Uterus (tissue), 2 donors: ENCODE measurements at regions not wholly inside any gene's neighbourhood (a gene's known extent, or its start where the extent isn't known, plus 50 kb on each side); places are given as distances from the start of the nearest gene placed in this dataset.

Experiments
- CTCF ChIP-seq, 4 experiments: fragments of 200-600 bp in 2 of 4; fragments of 450-650 bp in 2 of 4; sonication (generic) in 2 of 4; IDR thresholded peaks; one replicate each; pipeline ENCODE4 v1.5.1; 2016 to 2019; ENCODE audit warnings: antibody characterized with exemption in 4 of 4, mild to moderate bottlenecking in 2 of 4, moderate library complexity in 1 of 4
- POLR2A ChIP-seq, 2 donors: fragments of 450-650 bp; IDR thresholded peaks; one replicate each; pipeline ENCODE4 v1.6.1; 2016; ENCODE audit warnings: antibody characterized with exemption in 2 of 2, mild to moderate bottlenecking in 1 of 2, moderate library complexity in 1 of 2

- TF ChIP-seq CTCF (IDR thresholded peaks at IDR 0.05) (no peak), POLR2A (IDR thresholded peaks at IDR 0.05) (no peak)
Measured at GRCh38 chr1:98147280-98147679, 226.4 kb upstream of the DPYD start.
